Stimulated activated CD4-positive, alpha-beta T cell treated with anti-CD3 and anti-CD28 coated beads, Interleukin-12 subunit alpha, Interleukin-12 subunit beta, amount 100 ng/mL, for 24 hours (primary cell): ENCODE measurements at regions not wholly inside any gene's neighbourhood (a gene's known extent, or its start where the extent isn't known, plus 50 kb on each side); places are given as distances from the start of the nearest gene placed in this dataset.
"Not testable (repeated sequence)": the region's sequence is repeated elsewhere in the genome, so short reads cannot be mapped to it uniquely, and the experiment has no call there.

ENCODE experiments used
- DNase-seq, 2 experiments: peaks; one replicate each; pipeline ENCODE4 v3.0.0-alpha.2; 2020; ENCODE audit warnings: low read depth in 2 of 2

- no peak for DNase-seq
Measured at GRCh38 chr22:47369431-47370015, 607.1 kb downstream of the TBC1D22A start.

GRCh38 chr22:47369020-47369419 is 606.6 kb downstream of the TBC1D22A start:
- DNase-seq, result no peak

GRCh38 chr22:47367993-47368945 is 605.8 kb downstream of the TBC1D22A start:
- no peak for DNase-seq

- DNase-seq, result no peak
Measured at GRCh38 chr22:47367107-47367690, 604.7 kb downstream of the TBC1D22A start.

- no peak for DNase-seq
Measured at GRCh38 chr22:47366026-47366767, 603.7 kb downstream of the TBC1D22A start.

- no peak for DNase-seq
Measured at GRCh38 chr22:47361247-47361646, 598.8 kb downstream of the TBC1D22A start.

- no peak for DNase-seq
Measured at GRCh38 chr22:47357493-47357892, 595.0 kb downstream of the TBC1D22A start.

GRCh38 chr22:47357086-47357485 is 594.6 kb downstream of the TBC1D22A start:
- DNase-seq, result no peak

GRCh38 chr22:47356511-47357011 is 594.1 kb downstream of the TBC1D22A start:
- DNase-seq, result no peak

GRCh38 chr22:47355776-47356510 is 593.5 kb downstream of the TBC1D22A start:
- DNase-seq, result no peak

GRCh38 chr22:47355388-47355725 is 592.9 kb downstream of the TBC1D22A start:
- DNase-seq, result no peak

- DNase-seq, result no peak
Measured at GRCh38 chr22:47354668-47355387, 592.4 kb downstream of the TBC1D22A start.

- DNase-seq, result no peak
Measured at GRCh38 chr22:47352920-47353700, 590.7 kb downstream of the TBC1D22A start.

GRCh38 chr22:47351836-47352579 is 589.6 kb downstream of the TBC1D22A start:
- no peak for DNase-seq

GRCh38 chr22:47346287-47346686 is 583.8 kb downstream of the TBC1D22A start:
- not testable (repeated sequence) for DNase-seq

GRCh38 chr22:47345025-47345424 is 582.6 kb downstream of the TBC1D22A start:
- no peak for DNase-seq

- no peak for DNase-seq
Measured at GRCh38 chr22:47344414-47344813, 582.0 kb downstream of the TBC1D22A start.

GRCh38 chr22:47343611-47344010 is 581.2 kb downstream of the TBC1D22A start:
- no peak for DNase-seq

- no peak for DNase-seq
Measured at GRCh38 chr22:47342446-47342845, 580.0 kb downstream of the TBC1D22A start.
